H9 (cell line): ENCODE measurements at regions not wholly inside any gene's neighbourhood (a gene's known extent, or its start where the extent isn't known, plus 50 kb on each side); places are given as distances from the start of the nearest gene placed in this dataset.

Experiments
- DNase-seq: peaks from one replicate; pipeline ENCODE4 v3.0.0-alpha.2; 2017
- H2AFZ ChIP-seq: one replicate; pipeline ENCODE4 v1.6.1; 2013; ENCODE audit warnings: mild to moderate bottlenecking, low read length, control low read depth, moderate library complexity
- H2AK5ac ChIP-seq: 2 replicates; pipeline ENCODE4 v1.6.1; 2013; ENCODE audit warnings: low read length, control low read depth, mixed read lengths; ENCODE audit not compliant: insufficient read length
- H2BK120ac ChIP-seq: one replicate; pipeline ENCODE4 v1.6.1; 2013; ENCODE audit warnings: low read depth, mild to moderate bottlenecking, low read length, control low read depth, inconsistent platforms; ENCODE audit not compliant: poor library complexity, severe bottlenecking
- H2BK12ac ChIP-seq: 2 replicates; pipeline ENCODE4 v1.6.1; 2013; ENCODE audit warnings: low read length, control low read depth, mixed read lengths, low read depth; ENCODE audit not compliant: insufficient read length
- H2BK15ac ChIP-seq: 2 replicates; pipeline ENCODE4 v1.6.1; 2013; ENCODE audit warnings: low read depth, low read length, control low read depth
- H2BK20ac ChIP-seq: one replicate; pipeline ENCODE4 v1.6.1; 2013; ENCODE audit warnings: low read depth, mild to moderate bottlenecking, low read length, control low read depth, inconsistent platforms; ENCODE audit not compliant: poor library complexity, severe bottlenecking
- H2BK5ac ChIP-seq: 2 replicates; pipeline ENCODE4 v1.6.1; 2013; ENCODE audit warnings: low read length, control low read depth, mixed read lengths; ENCODE audit not compliant: insufficient read length
- H3K14ac ChIP-seq: 2 replicates; pipeline ENCODE4 v1.6.1; 2013; ENCODE audit warnings: low read length, control low read depth; ENCODE audit not compliant: insufficient read depth
- H3K18ac ChIP-seq: 2 replicates; pipeline ENCODE4 v1.6.1; 2013; ENCODE audit warnings: low read depth, mild to moderate bottlenecking, mixed read lengths, low read length, control low read depth; ENCODE audit not compliant: insufficient read length
- H3K23ac ChIP-seq: 2 replicates; pipeline ENCODE4 v1.6.1; 2013; ENCODE audit warnings: low read length, control low read depth, mixed read lengths, low read depth; ENCODE audit not compliant: insufficient read length
- H3K23me2 ChIP-seq: 2 replicates; pipeline ENCODE4 v1.6.1; 2013; ENCODE audit warnings: low read depth, mild to moderate bottlenecking, mixed read lengths, low read length, control low read depth; ENCODE audit not compliant: insufficient read length, poor library complexity, severe bottlenecking
- H3K27ac ChIP-seq: 2 replicates; pipeline ENCODE4 v1.5.1; 2013; ENCODE audit warnings: low read length, control low read depth, mixed read lengths, low read depth; ENCODE audit not compliant: insufficient read length
- H3K27me3 ChIP-seq: 2 replicates; pipeline ENCODE4 v1.6.1; 2013; ENCODE audit warnings: low read length, control low read depth, inconsistent platforms; ENCODE audit not compliant: insufficient read depth
- H3K4ac ChIP-seq: 2 replicates; pipeline ENCODE4 v1.6.1; 2013; ENCODE audit warnings: low read depth, mild to moderate bottlenecking, control low read depth, inconsistent platforms, low read length, moderate library complexity
- H3K4me1 ChIP-seq: 2 replicates; pipeline ENCODE4 v1.6.1; 2013; ENCODE audit warnings: low read length, control low read depth, inconsistent platforms; ENCODE audit not compliant: insufficient read depth
- H3K4me2 ChIP-seq: 2 replicates; pipeline ENCODE4 v1.6.1; 2013; ENCODE audit warnings: low read length, control low read depth, mixed read lengths; ENCODE audit not compliant: insufficient read length, insufficient read depth
- H3K56ac ChIP-seq: 2 replicates; pipeline ENCODE4 v1.6.1; 2013; ENCODE audit warnings: low read depth, mild to moderate bottlenecking, mixed read lengths, low read length, control low read depth; ENCODE audit not compliant: insufficient read length
- H3K79me1 ChIP-seq: 2 replicates; pipeline ENCODE4 v1.6.1; 2013; ENCODE audit warnings: low read depth, mild to moderate bottlenecking, moderate library complexity, low read length, control low read depth, inconsistent platforms; ENCODE audit not compliant: insufficient read depth, poor library complexity, severe bottlenecking
- H3K79me2 ChIP-seq: 2 replicates; pipeline ENCODE4 v1.6.1; 2013; ENCODE audit warnings: low read length, control low read depth, inconsistent platforms; ENCODE audit not compliant: insufficient read depth
- H3K9ac ChIP-seq: 2 replicates; pipeline ENCODE4 v1.6.1; 2013; ENCODE audit warnings: low read length, control low read depth, mixed read lengths; ENCODE audit not compliant: insufficient read length; ENCODE audit errors: extremely low read depth
- H3K9me3 ChIP-seq: one replicate; pipeline ENCODE4 v1.6.1; 2013; ENCODE audit warnings: low read depth, low read length, inconsistent platforms; ENCODE audit not compliant: control insufficient read depth
- H3T11ph ChIP-seq: one replicate; pipeline ENCODE4 v1.6.1; 2013; ENCODE audit warnings: mild to moderate bottlenecking, low read length, control low read depth, inconsistent platforms
- H4K20me1 ChIP-seq: one replicate; pipeline ENCODE4 v1.6.1; 2013; ENCODE audit not compliant: control insufficient read depth, insufficient read length, insufficient read depth
- H4K5ac ChIP-seq: 2 replicates; pipeline ENCODE4 v1.6.1; 2013; ENCODE audit warnings: low read depth, mild to moderate bottlenecking, mixed read lengths, low read length, control low read depth; ENCODE audit not compliant: insufficient read length
- H4K8ac ChIP-seq: replicated peaks from 2 replicates; pipeline ENCODE4 v1.6.1; 2013; ENCODE audit warnings: low read length, control low read depth, mixed read lengths, low read depth; ENCODE audit not compliant: insufficient read length
- H4K91ac ChIP-seq: 2 replicates; pipeline ENCODE4 v1.6.1; 2013; ENCODE audit warnings: low read depth, mild to moderate bottlenecking, moderate library complexity, mixed read lengths, low read length, control low read depth; ENCODE audit not compliant: insufficient read length
- H3K27ac Mint-ChIP-seq, 3 experiments: 2 replicates in 2 of 3; 3 replicates in 1 of 3; pipeline ENCODE4 v1.8.0; 2020 to 2021; ENCODE audit warnings: mixed read lengths in 3 of 3, mild to moderate bottlenecking in 1 of 3, moderate library complexity in 1 of 3
- H3K27me3 Mint-ChIP-seq: 2 replicates; pipeline ENCODE4 v1.8.0; 2021; ENCODE audit warnings: low read depth, mild to moderate bottlenecking, moderate library complexity, mixed read lengths
- H3K36me3 Mint-ChIP-seq, 3 experiments: 2 replicates in 2 of 3; 3 replicates in 1 of 3; pipeline ENCODE4 v1.8.0; 2020 to 2021; ENCODE audit warnings: low read depth in 3 of 3, mixed read lengths in 3 of 3; ENCODE audit not compliant: insufficient read depth in 1 of 3
- H3K4me1 Mint-ChIP-seq, 2 experiments: 2 replicates each; pipeline ENCODE4 v1.8.0; 2020; ENCODE audit warnings: mixed read lengths in 2 of 2
- H3K4me3 Mint-ChIP-seq, 2 experiments: 2 replicates in 1 of 2; 3 replicates in 1 of 2; pipeline ENCODE4 v1.8.0; 2020 to 2021; ENCODE audit warnings: mild to moderate bottlenecking in 2 of 2, mixed read lengths in 2 of 2, moderate library complexity in 1 of 2
- H3K9me3 Mint-ChIP-seq, 2 experiments: 2 replicates in 1 of 2; 3 replicates in 1 of 2; pipeline ENCODE4 v1.8.0; 2020; ENCODE audit warnings: mild to moderate bottlenecking in 2 of 2, mixed read lengths in 2 of 2, moderate library complexity in 1 of 2
- WGBS: extraction: QIAGEN DNeasy Blood & Tissue Kit; methylation state at CpG from one replicate; pipeline ENCODE4 v1.1.7; 2013; ENCODE audit warnings: missing lambda C conversion rate, low lambda C conversion rate, mixed read lengths; ENCODE audit not compliant: insufficient read length; ENCODE audit errors: extremely low coverage; 5-methylcytosine and 5-hydroxymethylcytosine counted together
- TF ChIP-seq, protein P1 (sequence below): fragments of 200-600 bp; sonication (generic); conservative IDR thresholded peaks from 3 replicates; pipeline ENCODE4 v1.8.0; 2021; ENCODE audit warnings: antibody characterized with exemption, mild to moderate bottlenecking

DNA sequence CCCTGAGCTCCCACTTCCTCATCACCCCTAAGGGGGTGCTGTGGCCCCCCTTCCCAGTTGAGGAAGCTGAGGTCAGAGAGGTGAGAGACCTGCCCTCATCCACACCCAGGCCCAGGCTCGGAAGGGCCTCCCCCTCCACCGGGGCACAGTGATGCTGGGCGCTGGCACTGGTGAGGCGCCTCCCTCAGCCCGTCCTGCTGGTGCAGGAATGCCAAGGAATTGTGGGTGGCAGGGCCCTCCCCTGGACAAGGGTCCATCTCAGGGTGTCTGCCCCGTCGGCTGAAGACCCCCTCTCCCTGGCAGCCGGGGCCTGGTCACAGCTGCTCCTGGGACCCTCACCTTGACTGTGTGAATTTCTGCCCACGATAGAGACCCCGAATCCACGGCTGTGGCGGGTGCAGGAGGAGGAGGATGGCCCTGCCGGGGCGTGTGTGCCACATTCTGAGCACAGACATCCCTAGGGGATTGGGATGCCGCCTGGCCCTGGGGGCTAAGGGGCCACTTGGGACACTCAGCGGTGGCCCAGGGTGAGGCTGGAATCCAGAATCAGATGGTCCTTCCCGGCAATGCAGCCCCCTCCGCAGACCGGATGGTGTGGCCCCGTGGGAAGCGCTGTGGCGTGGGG lies 70.2 kb upstream of the GATA5 start:
- Mint-ChIP-seq H3K4me1 (peaks cover 4 to 7% of the 10 kb centered on the region in 2 experiments), H3K36me3 (peaks cover 0 to 5% (median 0%) of the 10 kb centered on the region in 3 experiments; a peak in 1 of 7 replicates), H3K27ac (no peak overlapping the region), H3K27me3 (peaks cover 31% of the 10 kb centered on the region), H3K9me3 (peaks cover 3 to 5% of the 10 kb centered on the region in 2 experiments; a peak in 4 of 5 replicates), H3K4me3 (no peak overlapping the region)
- H2AK5ac ChIP-seq: no peak overlapping the region
- no peak overlapping the region for H4K91ac ChIP-seq
- no peak overlapping the region for H3K56ac ChIP-seq
- no peak overlapping the region for H2AFZ ChIP-seq
- no peak overlapping the region for H2BK15ac ChIP-seq
- H2BK5ac ChIP-seq: no peak overlapping the region
- peaks cover 5% of the 10 kb centered on the region for H3K23me2 ChIP-seq
- H3K79me1 ChIP-seq: no peaks in the 10 kb centered on the region
- TF ChIP-seq, protein P1, sequence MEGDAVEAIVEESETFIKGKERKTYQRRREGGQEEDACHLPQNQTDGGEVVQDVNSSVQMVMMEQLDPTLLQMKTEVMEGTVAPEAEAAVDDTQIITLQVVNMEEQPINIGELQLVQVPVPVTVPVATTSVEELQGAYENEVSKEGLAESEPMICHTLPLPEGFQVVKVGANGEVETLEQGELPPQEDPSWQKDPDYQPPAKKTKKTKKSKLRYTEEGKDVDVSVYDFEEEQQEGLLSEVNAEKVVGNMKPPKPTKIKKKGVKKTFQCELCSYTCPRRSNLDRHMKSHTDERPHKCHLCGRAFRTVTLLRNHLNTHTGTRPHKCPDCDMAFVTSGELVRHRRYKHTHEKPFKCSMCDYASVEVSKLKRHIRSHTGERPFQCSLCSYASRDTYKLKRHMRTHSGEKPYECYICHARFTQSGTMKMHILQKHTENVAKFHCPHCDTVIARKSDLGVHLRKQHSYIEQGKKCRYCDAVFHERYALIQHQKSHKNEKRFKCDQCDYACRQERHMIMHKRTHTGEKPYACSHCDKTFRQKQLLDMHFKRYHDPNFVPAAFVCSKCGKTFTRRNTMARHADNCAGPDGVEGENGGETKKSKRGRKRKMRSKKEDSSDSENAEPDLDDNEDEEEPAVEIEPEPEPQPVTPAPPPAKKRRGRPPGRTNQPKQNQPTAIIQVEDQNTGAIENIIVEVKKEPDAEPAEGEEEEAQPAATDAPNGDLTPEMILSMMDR: no peak
- H3K9ac ChIP-seq: no peak overlapping the region
- no peak overlapping the region for H3K4ac ChIP-seq
- no CpG with 5 or more reads among the region's 22 CpGs for WGBS
- H2BK12ac ChIP-seq: no peak overlapping the region
- no peak overlapping the region for H3K14ac ChIP-seq
- no peak overlapping the region for H2BK20ac ChIP-seq
- no peak overlapping the region for H3T11ph ChIP-seq
- no peak overlapping the region for H2BK120ac ChIP-seq
- H3K27ac ChIP-seq: no peak overlapping the region
- H3K4me1 ChIP-seq: no peaks in the 10 kb centered on the region; the same call in 1 of the 2 replicates
- no peak overlapping the region for H4K5ac ChIP-seq
- H3K79me2 ChIP-seq: no peaks in the 10 kb centered on the region
- H3K27me3 ChIP-seq: peaks cover 6% of the 10 kb centered on the region; the same call in 1 of the 2 replicates
- H4K8ac ChIP-seq: no peak overlapping the region
- H4K20me1 ChIP-seq: no peaks in the 10 kb centered on the region
- H3K9me3 ChIP-seq: no peaks in the 10 kb centered on the region
- no peak overlapping the region for H3K18ac ChIP-seq
- no peak for DNase-seq
- H3K4me2 ChIP-seq: no peak overlapping the region
- H3K23ac ChIP-seq: no peak overlapping the region
